ENCODE measurements at regions not wholly inside any gene's neighbourhood (a gene's known extent, or its start where the extent isn't known, plus 50 kb on each side); places are given as distances from the start of the nearest gene placed in this dataset.

GRCh38 chr5:12780536-12780935 lies 876.3 kb upstream of the CTNND2 start:
- no peaks in the 10 kb centered on the region for H3K36me3 ChIP-seq (ENCODE audit: control insufficient read depth in 2 of 2, insufficient read depth in 2 of 2, low read length in 2 of 2)
- H3K4me1 ChIP-seq (ENCODE audit: control insufficient read depth in 2 of 2, insufficient read depth in 2 of 2, low read length in 2 of 2), result no peaks in the 10 kb centered on the region
- no peak overlapping the region for H3K9ac ChIP-seq (ENCODE audit: low read depth in 1 of 2, low read length in 2 of 2)
- H3K9me3 ChIP-seq (ENCODE audit: control insufficient read depth in 2 of 2, low read length in 2 of 2), result no peaks in the 10 kb centered on the region
- H3K27ac ChIP-seq (ENCODE audit: low read depth in 2 of 2, low read length in 2 of 2), result no peak overlapping the region
- no peak overlapping the region for H3K4me3 ChIP-seq (ENCODE audit: low read length in 2 of 2)
- H3K27me3 ChIP-seq (ENCODE audit: control insufficient read depth in 2 of 2, insufficient read depth in 2 of 2, low read length in 2 of 2), result no peaks in the 10 kb centered on the region

- Histone ChIP-seq H3K27me3 (ENCODE audit: control insufficient read depth in 2 of 2, insufficient read depth in 2 of 2, low read length in 2 of 2) (no peaks in the 10 kb centered on the region), H3K9me3 (ENCODE audit: control insufficient read depth in 2 of 2, low read length in 2 of 2) (no peaks in the 10 kb centered on the region), H3K27ac (ENCODE audit: low read depth in 2 of 2, low read length in 2 of 2) (no peak overlapping the region), H3K9ac (ENCODE audit: low read depth in 1 of 2, low read length in 2 of 2) (no peak overlapping the region), H3K36me3 (ENCODE audit: control insufficient read depth in 2 of 2, insufficient read depth in 2 of 2, low read length in 2 of 2) (no peaks in the 10 kb centered on the region), H3K4me1 (ENCODE audit: control insufficient read depth in 2 of 2, insufficient read depth in 2 of 2, low read length in 2 of 2) (no peaks in the 10 kb centered on the region), H3K4me3 (ENCODE audit: low read length in 2 of 2) (no peak overlapping the region)
Observed at GRCh38 chr5:12777342-12777741, 873.1 kb upstream of the CTNND2 start.

- no peaks in the 10 kb centered on the region for H3K27me3 ChIP-seq (ENCODE audit: control insufficient read depth in 2 of 2, insufficient read depth in 2 of 2, low read length in 2 of 2)
- H3K4me1 ChIP-seq (ENCODE audit: control insufficient read depth in 2 of 2, insufficient read depth in 2 of 2, low read length in 2 of 2), result no peaks in the 10 kb centered on the region
- H3K4me3 ChIP-seq (ENCODE audit: low read length in 2 of 2), result no peak overlapping the region
- H3K27ac ChIP-seq (ENCODE audit: low read depth in 2 of 2, low read length in 2 of 2), result no peak overlapping the region
- no peak overlapping the region for H3K9ac ChIP-seq (ENCODE audit: low read depth in 1 of 2, low read length in 2 of 2)
- H3K36me3 ChIP-seq (ENCODE audit: control insufficient read depth in 2 of 2, insufficient read depth in 2 of 2, low read length in 2 of 2), result no peaks in the 10 kb centered on the region
- no peaks in the 10 kb centered on the region for H3K9me3 ChIP-seq (ENCODE audit: control insufficient read depth in 2 of 2, low read length in 2 of 2)
Observed at GRCh38 chr5:12772276-12772675, 868.0 kb upstream of the CTNND2 start.

- H3K27me3 ChIP-seq (ENCODE audit: control insufficient read depth in 2 of 2, insufficient read depth in 2 of 2, low read length in 2 of 2), result no peaks in the 10 kb centered on the region
- H3K9ac ChIP-seq (ENCODE audit: low read depth in 1 of 2, low read length in 2 of 2), result no peak overlapping the region
- no peaks in the 10 kb centered on the region for H3K36me3 ChIP-seq (ENCODE audit: control insufficient read depth in 2 of 2, insufficient read depth in 2 of 2, low read length in 2 of 2)
- H3K27ac ChIP-seq (ENCODE audit: low read depth in 2 of 2, low read length in 2 of 2), result no peak overlapping the region
- H3K9me3 ChIP-seq (ENCODE audit: control insufficient read depth in 2 of 2, low read length in 2 of 2), result no peaks in the 10 kb centered on the region
- no peak overlapping the region for H3K4me3 ChIP-seq (ENCODE audit: low read length in 2 of 2)
- no peaks in the 10 kb centered on the region for H3K4me1 ChIP-seq (ENCODE audit: control insufficient read depth in 2 of 2, insufficient read depth in 2 of 2, low read length in 2 of 2)
Observed at GRCh38 chr5:12759377-12759776, 855.1 kb upstream of the CTNND2 start.

GRCh38 chr5:12757035-12757434 lies 852.8 kb upstream of the CTNND2 start:
- H3K4me1 ChIP-seq (ENCODE audit: control insufficient read depth in 2 of 2, insufficient read depth in 2 of 2, low read length in 2 of 2), result no peaks in the 10 kb centered on the region
- H3K36me3 ChIP-seq (ENCODE audit: control insufficient read depth in 2 of 2, insufficient read depth in 2 of 2, low read length in 2 of 2), result no peaks in the 10 kb centered on the region
- H3K4me3 ChIP-seq (ENCODE audit: low read length in 2 of 2), result no peak overlapping the region
- no peaks in the 10 kb centered on the region for H3K27me3 ChIP-seq (ENCODE audit: control insufficient read depth in 2 of 2, insufficient read depth in 2 of 2, low read length in 2 of 2)
- no peak overlapping the region for H3K9ac ChIP-seq (ENCODE audit: low read depth in 1 of 2, low read length in 2 of 2)
- no peak overlapping the region for H3K27ac ChIP-seq (ENCODE audit: low read depth in 2 of 2, low read length in 2 of 2)
- H3K9me3 ChIP-seq (ENCODE audit: control insufficient read depth in 2 of 2, low read length in 2 of 2), result no peaks in the 10 kb centered on the region

- H3K9me3 ChIP-seq (ENCODE audit: control insufficient read depth in 2 of 2, low read length in 2 of 2), result peaks cover 2 to 3% of the 10 kb centered on the region in 2 donors
- H3K9ac ChIP-seq (ENCODE audit: low read depth in 1 of 2, low read length in 2 of 2), result no peak overlapping the region
- no peak overlapping the region for H3K4me3 ChIP-seq (ENCODE audit: low read length in 2 of 2)
- H3K27me3 ChIP-seq (ENCODE audit: control insufficient read depth in 2 of 2, insufficient read depth in 2 of 2, low read length in 2 of 2), result no peaks in the 10 kb centered on the region
- H3K4me1 ChIP-seq (ENCODE audit: control insufficient read depth in 2 of 2, insufficient read depth in 2 of 2, low read length in 2 of 2), result no peaks in the 10 kb centered on the region
- no peaks in the 10 kb centered on the region for H3K36me3 ChIP-seq (ENCODE audit: control insufficient read depth in 2 of 2, insufficient read depth in 2 of 2, low read length in 2 of 2)
- no peak overlapping the region for H3K27ac ChIP-seq (ENCODE audit: low read depth in 2 of 2, low read length in 2 of 2)
Observed at GRCh38 chr5:12745537-12745936, 841.3 kb upstream of the CTNND2 start.

- no peak overlapping the region for H3K27ac ChIP-seq (ENCODE audit: low read depth in 2 of 2, low read length in 2 of 2)
- H3K4me1 ChIP-seq (ENCODE audit: control insufficient read depth in 2 of 2, insufficient read depth in 2 of 2, low read length in 2 of 2), result no peaks in the 10 kb centered on the region
- peaks cover 2 to 3% of the 10 kb centered on the region in 2 donors for H3K9me3 ChIP-seq (ENCODE audit: control insufficient read depth in 2 of 2, low read length in 2 of 2)
- no peaks in the 10 kb centered on the region for H3K36me3 ChIP-seq (ENCODE audit: control insufficient read depth in 2 of 2, insufficient read depth in 2 of 2, low read length in 2 of 2)
- H3K9ac ChIP-seq (ENCODE audit: low read depth in 1 of 2, low read length in 2 of 2), result no peak overlapping the region
- H3K4me3 ChIP-seq (ENCODE audit: low read length in 2 of 2), result no peak overlapping the region
- no peaks in the 10 kb centered on the region for H3K27me3 ChIP-seq (ENCODE audit: control insufficient read depth in 2 of 2, insufficient read depth in 2 of 2, low read length in 2 of 2)
Observed at GRCh38 chr5:12743582-12743981, 839.3 kb upstream of the CTNND2 start.

- Histone ChIP-seq H3K27me3 (ENCODE audit: control insufficient read depth in 2 of 2, insufficient read depth in 2 of 2, low read length in 2 of 2) (no peaks in the 10 kb centered on the region), H3K27ac (ENCODE audit: low read depth in 2 of 2, low read length in 2 of 2) (no peak overlapping the region), H3K9me3 (ENCODE audit: control insufficient read depth in 2 of 2, low read length in 2 of 2) (no peaks in the 10 kb centered on the region), H3K36me3 (ENCODE audit: control insufficient read depth in 2 of 2, insufficient read depth in 2 of 2, low read length in 2 of 2) (no peaks in the 10 kb centered on the region), H3K4me3 (ENCODE audit: low read length in 2 of 2) (no peak overlapping the region), H3K9ac (ENCODE audit: low read depth in 1 of 2, low read length in 2 of 2) (no peak overlapping the region), H3K4me1 (ENCODE audit: control insufficient read depth in 2 of 2, insufficient read depth in 2 of 2, low read length in 2 of 2) (no peaks in the 10 kb centered on the region)
Observed at GRCh38 chr5:12730354-12730753, 826.1 kb upstream of the CTNND2 start.

GRCh38 chr5:12716664-12717063 lies 812.4 kb upstream of the CTNND2 start:
- H3K27me3 ChIP-seq (ENCODE audit: control insufficient read depth in 2 of 2, insufficient read depth in 2 of 2, low read length in 2 of 2), result no peaks in the 10 kb centered on the region
- H3K9me3 ChIP-seq (ENCODE audit: control insufficient read depth in 2 of 2, low read length in 2 of 2), result peaks cover 0 to 2% of the 10 kb centered on the region in 2 donors
- H3K9ac ChIP-seq (ENCODE audit: low read depth in 1 of 2, low read length in 2 of 2), result no peak overlapping the region
- H3K36me3 ChIP-seq (ENCODE audit: control insufficient read depth in 2 of 2, insufficient read depth in 2 of 2, low read length in 2 of 2), result no peaks in the 10 kb centered on the region
- H3K4me3 ChIP-seq (ENCODE audit: low read length in 2 of 2), result no peak overlapping the region
- H3K27ac ChIP-seq (ENCODE audit: low read depth in 2 of 2, low read length in 2 of 2), result no peak overlapping the region
- no peaks in the 10 kb centered on the region for H3K4me1 ChIP-seq (ENCODE audit: control insufficient read depth in 2 of 2, insufficient read depth in 2 of 2, low read length in 2 of 2)

GRCh38 chr5:12707560-12707959 lies 803.3 kb upstream of the CTNND2 start:
- no peaks in the 10 kb centered on the region for H3K4me1 ChIP-seq (ENCODE audit: control insufficient read depth in 2 of 2, insufficient read depth in 2 of 2, low read length in 2 of 2)
- H3K36me3 ChIP-seq (ENCODE audit: control insufficient read depth in 2 of 2, insufficient read depth in 2 of 2, low read length in 2 of 2), result no peaks in the 10 kb centered on the region
- H3K9me3 ChIP-seq (ENCODE audit: control insufficient read depth in 2 of 2, low read length in 2 of 2), result no peaks in the 10 kb centered on the region
- no peak overlapping the region for H3K27ac ChIP-seq (ENCODE audit: low read depth in 2 of 2, low read length in 2 of 2)
- H3K27me3 ChIP-seq (ENCODE audit: control insufficient read depth in 2 of 2, insufficient read depth in 2 of 2, low read length in 2 of 2), result no peaks in the 10 kb centered on the region
- no peak overlapping the region for H3K9ac ChIP-seq (ENCODE audit: low read depth in 1 of 2, low read length in 2 of 2)
- no peak overlapping the region for H3K4me3 ChIP-seq (ENCODE audit: low read length in 2 of 2)

- Histone ChIP-seq H3K36me3 (ENCODE audit: control insufficient read depth in 2 of 2, insufficient read depth in 2 of 2, low read length in 2 of 2) (no peaks in the 10 kb centered on the region), H3K27ac (ENCODE audit: low read depth in 2 of 2, low read length in 2 of 2) (no peak overlapping the region), H3K4me1 (ENCODE audit: control insufficient read depth in 2 of 2, insufficient read depth in 2 of 2, low read length in 2 of 2) (no peaks in the 10 kb centered on the region), H3K4me3 (ENCODE audit: low read length in 2 of 2) (no peak overlapping the region), H3K9ac (ENCODE audit: low read depth in 1 of 2, low read length in 2 of 2) (no peak overlapping the region), H3K9me3 (ENCODE audit: control insufficient read depth in 2 of 2, low read length in 2 of 2) (no peaks in the 10 kb centered on the region), H3K27me3 (ENCODE audit: control insufficient read depth in 2 of 2, insufficient read depth in 2 of 2, low read length in 2 of 2) (no peaks in the 10 kb centered on the region)
Observed at GRCh38 chr5:12704955-12705354, 800.7 kb upstream of the CTNND2 start.

All from mucosa of rectum (tissue), 2 donors.